Liver (tissue), 8 donors: ENCODE measurements at regions not wholly inside any gene's neighbourhood (a gene's known extent, or its start where the extent isn't known, plus 50 kb on each side); places are given as distances from the start of the nearest gene placed in this dataset.

ENCODE experiments used
- DNase-seq: peaks from one replicate; pipeline ENCODE4 v3.0.0-alpha.2; 2017; ENCODE audit warnings: low spot score
- H3K27ac ChIP-seq, 2 donors: one replicate each; pipeline ENCODE4 v1.7.0; 2013; ENCODE audit warnings: inconsistent platforms in 2 of 2, low read length in 2 of 2, control low read depth in 1 of 2, low read depth in 1 of 2, mild to moderate bottlenecking in 1 of 2
- H3K27me3 ChIP-seq, 4 donors: one replicate each; pipeline versions ENCODE4 v1.6.1 to v1.7.0; 2013; ENCODE audit warnings: low read length in 3 of 4, inconsistent platforms in 1 of 4, mild to moderate bottlenecking in 1 of 4, moderate library complexity in 1 of 4; ENCODE audit not compliant: control insufficient read depth in 4 of 4, insufficient read depth in 4 of 4
- H3K36me3 ChIP-seq, 4 donors: one replicate each; pipeline versions ENCODE4 v1.6.1 to v1.7.0; 2013; ENCODE audit warnings: low read length in 3 of 4, mild to moderate bottlenecking in 3 of 4, low read depth in 1 of 4, moderate library complexity in 1 of 4; ENCODE audit not compliant: control insufficient read depth in 4 of 4, insufficient read depth in 3 of 4
- H3K4me1 ChIP-seq, 4 donors: one replicate each; pipeline versions ENCODE4 v1.6.1 to v1.7.0; 2013; ENCODE audit warnings: low read length in 3 of 4, mild to moderate bottlenecking in 3 of 4, moderate library complexity in 1 of 4; ENCODE audit not compliant: control insufficient read depth in 4 of 4, insufficient read depth in 4 of 4
- H3K4me3 ChIP-seq, 3 donors: one replicate each; pipeline versions ENCODE4 v1.6.1 to v1.7.0; 2013; ENCODE audit warnings: low read length in 3 of 3, control low read depth in 1 of 3, low read depth in 1 of 3, mild to moderate bottlenecking in 1 of 3
- H3K9ac ChIP-seq, 2 donors: one replicate each; pipeline ENCODE4 v1.7.0; 2013; ENCODE audit warnings: low read length in 2 of 2, mild to moderate bottlenecking in 2 of 2, moderate library complexity in 2 of 2, control low read depth in 1 of 2, low read depth in 1 of 2
- H3K9me3 ChIP-seq, 4 donors: one replicate each; pipeline versions ENCODE4 v1.6.1 to v1.7.0; 2013; ENCODE audit warnings: low read length in 3 of 4; ENCODE audit not compliant: control insufficient read depth in 4 of 4
- ATF3 ChIP-seq: IDR thresholded peaks from 2 replicates; pipeline ENCODE4 v1.6.1; 2016; ENCODE audit warnings: antibody characterized with exemption
- EGR1 ChIP-seq, 2 donors: IDR thresholded peaks; 2 replicates each; pipeline ENCODE4 v1.6.1; 2016 to 2018; ENCODE audit warnings: antibody characterized with exemption in 2 of 2, low read depth in 2 of 2
- FOXA2 ChIP-seq: IDR thresholded peaks from 2 replicates; pipeline ENCODE4 v1.6.1; 2016; ENCODE audit warnings: antibody characterized with exemption
- GABPA ChIP-seq, 2 donors: IDR thresholded peaks in 1 of 2; conservative IDR thresholded peaks in 1 of 2; 2 replicates each; pipeline ENCODE4 v1.6.1; 2016; ENCODE audit warnings: antibody characterized with exemption in 2 of 2, mild to moderate bottlenecking in 1 of 2, moderate library complexity in 1 of 2
- HNF4A ChIP-seq, 2 donors: conservative IDR thresholded peaks; 2 replicates each; pipeline ENCODE4 v1.6.1; 2016; ENCODE audit warnings: antibody characterized with exemption in 2 of 2, mild to moderate bottlenecking in 2 of 2
- HNF4G ChIP-seq: IDR thresholded peaks from 2 replicates; pipeline ENCODE4 v1.6.1; 2016; ENCODE audit warnings: antibody characterized with exemption
- JUND ChIP-seq, 2 donors: IDR thresholded peaks; 2 replicates each; pipeline ENCODE4 v1.6.1; 2016; ENCODE audit warnings: antibody characterized with exemption in 2 of 2
- NR2F2 ChIP-seq: IDR thresholded peaks from 2 replicates; pipeline ENCODE4 v1.6.1; 2016; ENCODE audit warnings: antibody characterized with exemption
- RAD21 ChIP-seq, 2 donors: IDR thresholded peaks; 2 replicates each; pipeline ENCODE4 v1.6.1; 2016; ENCODE audit warnings: antibody characterized with exemption in 2 of 2, mild to moderate bottlenecking in 2 of 2
- RXRA ChIP-seq, 2 donors: IDR thresholded peaks; 2 replicates each; pipeline ENCODE4 v1.6.1; 2017 to 2018; ENCODE audit warnings: antibody characterized with exemption in 2 of 2, mild to moderate bottlenecking in 1 of 2
- SP1 ChIP-seq: IDR thresholded peaks from 2 replicates; pipeline ENCODE4 v1.6.1; 2018; ENCODE audit warnings: antibody characterized with exemption, mild to moderate bottlenecking
- TAF1 ChIP-seq: conservative IDR thresholded peaks from 2 replicates; pipeline ENCODE4 v1.6.1; 2016; ENCODE audit warnings: antibody characterized with exemption, mild to moderate bottlenecking
- YY1 ChIP-seq: IDR thresholded peaks from 2 replicates; pipeline ENCODE4 v1.6.1; 2016; ENCODE audit warnings: antibody characterized with exemption, mild to moderate bottlenecking
- ZBTB33 ChIP-seq: IDR thresholded peaks from 2 replicates; pipeline ENCODE4 v1.6.1; 2016; ENCODE audit warnings: antibody characterized with exemption
- WGBS: extraction: QIAGEN DNeasy Blood & Tissue Kit; methylation state at CpG from one replicate; pipeline ENCODE4 v1.1.7; 2013; 5-methylcytosine and 5-hydroxymethylcytosine counted together
- TF ChIP-seq, protein P1 (sequence below): IDR thresholded peaks from 2 replicates; pipeline ENCODE4 v1.6.1; 2016; ENCODE audit warnings: antibody characterized with exemption, mild to moderate bottlenecking
- TF ChIP-seq, protein P2 (sequence below): IDR thresholded peaks from 2 replicates; pipeline ENCODE4 v1.6.1; 2016; ENCODE audit warnings: antibody characterized with exemption
- TF ChIP-seq, protein P3 (sequence below): fragments of 150-350 bp; IDR thresholded peaks from 2 replicates; pipeline ENCODE4 v1.5.1; 2017; ENCODE audit warnings: improper control_type of control experiment, low read depth, low read length; ENCODE audit not compliant: missing input control
- donor health status: healthy.
- donor health status: healthy.
- donor health status: healthy.
- donor health status: healthy.
- donor health status: healthy.

GRCh38 chr11:134529212-134530096 lies 117.4 kb upstream of the B3GAT1 start:
- Histone ChIP-seq H3K27me3 (no peaks in the 10 kb centered on the region), H3K4me1 (no peaks in the 10 kb centered on the region), H3K4me3 (no peak overlapping the region), H3K9ac (no peak overlapping the region), H3K27ac (no peak overlapping the region), H3K9me3 (no peaks in the 10 kb centered on the region), H3K36me3 (no peaks in the 10 kb centered on the region)
- TF ChIP-seq EGR1 (IDR thresholded peaks at IDR 0.05; ENCODE audit: low read depth in 2 of 2) (no peak), FOXA2 (no peak), SP1 (no peak), ZBTB33 (no peak), NR2F2 (no peak), RXRA (IDR thresholded peaks at IDR 0.05) (no peak), YY1 (no peak)
- TF ChIP-seq, protein P1, sequence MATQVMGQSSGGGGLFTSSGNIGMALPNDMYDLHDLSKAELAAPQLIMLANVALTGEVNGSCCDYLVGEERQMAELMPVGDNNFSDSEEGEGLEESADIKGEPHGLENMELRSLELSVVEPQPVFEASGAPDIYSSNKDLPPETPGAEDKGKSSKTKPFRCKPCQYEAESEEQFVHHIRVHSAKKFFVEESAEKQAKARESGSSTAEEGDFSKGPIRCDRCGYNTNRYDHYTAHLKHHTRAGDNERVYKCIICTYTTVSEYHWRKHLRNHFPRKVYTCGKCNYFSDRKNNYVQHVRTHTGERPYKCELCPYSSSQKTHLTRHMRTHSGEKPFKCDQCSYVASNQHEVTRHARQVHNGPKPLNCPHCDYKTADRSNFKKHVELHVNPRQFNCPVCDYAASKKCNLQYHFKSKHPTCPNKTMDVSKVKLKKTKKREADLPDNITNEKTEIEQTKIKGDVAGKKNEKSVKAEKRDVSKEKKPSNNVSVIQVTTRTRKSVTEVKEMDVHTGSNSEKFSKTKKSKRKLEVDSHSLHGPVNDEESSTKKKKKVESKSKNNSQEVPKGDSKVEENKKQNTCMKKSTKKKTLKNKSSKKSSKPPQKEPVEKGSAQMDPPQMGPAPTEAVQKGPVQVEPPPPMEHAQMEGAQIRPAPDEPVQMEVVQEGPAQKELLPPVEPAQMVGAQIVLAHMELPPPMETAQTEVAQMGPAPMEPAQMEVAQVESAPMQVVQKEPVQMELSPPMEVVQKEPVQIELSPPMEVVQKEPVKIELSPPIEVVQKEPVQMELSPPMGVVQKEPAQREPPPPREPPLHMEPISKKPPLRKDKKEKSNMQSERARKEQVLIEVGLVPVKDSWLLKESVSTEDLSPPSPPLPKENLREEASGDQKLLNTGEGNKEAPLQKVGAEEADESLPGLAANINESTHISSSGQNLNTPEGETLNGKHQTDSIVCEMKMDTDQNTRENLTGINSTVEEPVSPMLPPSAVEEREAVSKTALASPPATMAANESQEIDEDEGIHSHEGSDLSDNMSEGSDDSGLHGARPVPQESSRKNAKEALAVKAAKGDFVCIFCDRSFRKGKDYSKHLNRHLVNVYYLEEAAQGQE = no peak
- TF ChIP-seq, protein P2, sequence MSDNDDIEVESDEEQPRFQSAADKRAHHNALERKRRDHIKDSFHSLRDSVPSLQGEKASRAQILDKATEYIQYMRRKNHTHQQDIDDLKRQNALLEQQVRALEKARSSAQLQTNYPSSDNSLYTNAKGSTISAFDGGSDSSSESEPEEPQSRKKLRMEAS = no peak
- WGBS = 87% methylated on average over 26 of the region's 26 CpGs
- DNase-seq = no peak

DNA sequence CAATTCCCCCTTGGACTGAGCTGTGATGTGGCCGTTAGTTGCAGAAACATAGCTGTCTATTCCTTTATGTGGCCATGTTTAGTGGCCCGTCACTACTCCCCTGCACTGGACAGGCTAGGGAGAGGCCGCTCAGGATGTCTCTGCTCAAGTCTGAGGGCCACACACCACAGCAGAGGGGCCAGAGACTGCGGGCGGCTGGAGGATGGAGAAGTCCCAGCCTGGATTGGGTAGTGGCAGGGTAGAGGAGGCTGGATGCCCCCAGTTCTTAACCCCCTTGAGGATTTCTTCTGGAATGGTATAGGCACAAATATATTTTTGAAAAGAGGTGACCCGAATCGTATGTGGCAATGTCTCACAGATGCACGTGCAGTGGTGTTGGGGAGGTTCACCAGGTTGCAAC lies 116.4 kb upstream of the B3GAT1 start:
- no peak for DNase-seq
- TF ChIP-seq HNF4A (conservative IDR thresholded peaks at IDR 0.05) (no peak), GABPA (IDR thresholded peaks at IDR 0.05 in 1 of 2, conservative IDR thresholded peaks at IDR 0.05 in 1 of 2) (no peak), TAF1 (no peak), EGR1 (IDR thresholded peaks at IDR 0.05; ENCODE audit: low read depth in 2 of 2) (no peak), ZBTB33 (no peak), RAD21 (IDR thresholded peaks at IDR 0.05) (no peak), RXRA (IDR thresholded peaks at IDR 0.05) (no peak), HNF4G (no peak), SP1 (no peak), JUND (IDR thresholded peaks at IDR 0.05) (no peak), YY1 (no peak), ATF3 (no peak)
- TF ChIP-seq, protein P1 = no peak
- TF ChIP-seq, protein P3, sequence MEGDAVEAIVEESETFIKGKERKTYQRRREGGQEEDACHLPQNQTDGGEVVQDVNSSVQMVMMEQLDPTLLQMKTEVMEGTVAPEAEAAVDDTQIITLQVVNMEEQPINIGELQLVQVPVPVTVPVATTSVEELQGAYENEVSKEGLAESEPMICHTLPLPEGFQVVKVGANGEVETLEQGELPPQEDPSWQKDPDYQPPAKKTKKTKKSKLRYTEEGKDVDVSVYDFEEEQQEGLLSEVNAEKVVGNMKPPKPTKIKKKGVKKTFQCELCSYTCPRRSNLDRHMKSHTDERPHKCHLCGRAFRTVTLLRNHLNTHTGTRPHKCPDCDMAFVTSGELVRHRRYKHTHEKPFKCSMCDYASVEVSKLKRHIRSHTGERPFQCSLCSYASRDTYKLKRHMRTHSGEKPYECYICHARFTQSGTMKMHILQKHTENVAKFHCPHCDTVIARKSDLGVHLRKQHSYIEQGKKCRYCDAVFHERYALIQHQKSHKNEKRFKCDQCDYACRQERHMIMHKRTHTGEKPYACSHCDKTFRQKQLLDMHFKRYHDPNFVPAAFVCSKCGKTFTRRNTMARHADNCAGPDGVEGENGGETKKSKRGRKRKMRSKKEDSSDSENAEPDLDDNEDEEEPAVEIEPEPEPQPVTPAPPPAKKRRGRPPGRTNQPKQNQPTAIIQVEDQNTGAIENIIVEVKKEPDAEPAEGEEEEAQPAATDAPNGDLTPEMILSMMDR = no peak

More for the DNA sequence above, 116.4 kb upstream of the B3GAT1 start:
- whole genome bisulfite sequencing = 94% methylated on average over 8 of the region's 8 CpGs
- no peaks in the 10 kb centered on the region for H3K27me3 ChIP-seq
- no peak overlapping the region for H3K27ac ChIP-seq
- no peaks in the 10 kb centered on the region for H3K4me1 ChIP-seq
- no peak overlapping the region for H3K4me3 ChIP-seq
- no peaks in the 10 kb centered on the region for H3K9me3 ChIP-seq
- no peak overlapping the region for H3K9ac ChIP-seq
- no peaks in the 10 kb centered on the region for H3K36me3 ChIP-seq
